HG03439 (cell line): ENCODE measurements at regions not wholly inside any gene's neighbourhood (a gene's known extent, or its start where the extent isn't known, plus 50 kb on each side); places are given as distances from the start of the nearest gene placed in this dataset.

ENCODE experiments used
- ATAC-seq: cut with Tn5 transposase; IDR thresholded peaks from one replicate; pipeline ENCODE4 v1.9.1; 2021; ENCODE audit warnings: mild to moderate bottlenecking, moderate library complexity; ENCODE audit not compliant: unreplicated experiment

DNA sequence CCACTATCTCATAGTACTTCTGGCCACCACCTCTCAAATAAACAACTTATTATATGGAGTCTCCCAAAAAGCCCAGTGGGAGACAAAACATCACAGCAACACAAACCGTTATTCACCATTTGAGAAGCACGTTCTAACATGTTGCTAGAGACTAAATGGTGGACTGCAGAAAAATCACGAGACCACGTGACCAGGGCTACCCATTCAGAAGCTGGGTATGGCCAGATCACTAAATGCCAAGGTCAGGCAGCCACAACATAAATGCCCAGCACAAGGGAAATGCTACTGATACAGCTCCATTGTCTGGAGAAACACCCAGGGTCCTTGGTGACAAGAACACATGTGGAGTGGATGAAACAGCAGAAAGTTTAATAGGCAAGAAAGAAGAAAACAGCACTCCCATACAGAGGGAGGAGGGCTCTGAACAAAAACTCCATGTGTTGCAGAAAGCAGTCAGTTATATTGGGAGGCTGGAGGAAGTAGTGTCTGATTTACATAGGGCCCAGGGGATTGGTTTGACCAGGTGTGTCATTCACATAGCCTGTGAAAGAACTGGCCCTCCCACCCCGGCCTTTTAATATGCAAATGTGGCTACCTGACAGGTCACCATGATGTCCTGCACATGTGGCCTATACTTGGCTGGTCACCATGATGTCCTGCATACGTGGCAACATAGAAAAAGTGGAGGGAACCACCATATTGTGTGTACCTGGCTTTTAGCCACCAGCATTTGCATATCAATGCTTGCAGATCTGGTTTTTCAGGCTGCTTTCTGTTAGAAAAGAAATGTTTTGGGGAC lies 97.2 kb downstream of the TRIM36 start:
- ATAC-seq: no peak

DNA sequence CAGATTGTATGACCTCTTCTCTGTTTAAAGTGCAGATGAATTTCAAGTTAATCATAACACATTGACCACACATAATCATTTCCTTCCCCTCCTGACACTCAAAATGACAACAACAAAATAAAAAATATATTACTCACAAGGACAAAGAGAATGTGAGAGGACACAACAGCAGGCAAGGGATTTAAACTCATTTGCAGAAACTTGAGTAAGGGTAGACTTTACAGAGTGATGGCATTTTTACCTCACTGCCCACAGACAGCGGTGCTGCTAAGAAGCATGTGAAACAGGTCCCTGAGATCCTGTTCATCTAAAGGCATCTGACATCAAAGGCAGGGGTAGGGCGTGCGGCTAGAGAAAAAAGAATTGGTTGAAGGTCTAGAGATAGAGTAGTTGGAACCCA lies 99.0 kb downstream of the TRIM36 start:
- no peak for ATAC-seq

DNA sequence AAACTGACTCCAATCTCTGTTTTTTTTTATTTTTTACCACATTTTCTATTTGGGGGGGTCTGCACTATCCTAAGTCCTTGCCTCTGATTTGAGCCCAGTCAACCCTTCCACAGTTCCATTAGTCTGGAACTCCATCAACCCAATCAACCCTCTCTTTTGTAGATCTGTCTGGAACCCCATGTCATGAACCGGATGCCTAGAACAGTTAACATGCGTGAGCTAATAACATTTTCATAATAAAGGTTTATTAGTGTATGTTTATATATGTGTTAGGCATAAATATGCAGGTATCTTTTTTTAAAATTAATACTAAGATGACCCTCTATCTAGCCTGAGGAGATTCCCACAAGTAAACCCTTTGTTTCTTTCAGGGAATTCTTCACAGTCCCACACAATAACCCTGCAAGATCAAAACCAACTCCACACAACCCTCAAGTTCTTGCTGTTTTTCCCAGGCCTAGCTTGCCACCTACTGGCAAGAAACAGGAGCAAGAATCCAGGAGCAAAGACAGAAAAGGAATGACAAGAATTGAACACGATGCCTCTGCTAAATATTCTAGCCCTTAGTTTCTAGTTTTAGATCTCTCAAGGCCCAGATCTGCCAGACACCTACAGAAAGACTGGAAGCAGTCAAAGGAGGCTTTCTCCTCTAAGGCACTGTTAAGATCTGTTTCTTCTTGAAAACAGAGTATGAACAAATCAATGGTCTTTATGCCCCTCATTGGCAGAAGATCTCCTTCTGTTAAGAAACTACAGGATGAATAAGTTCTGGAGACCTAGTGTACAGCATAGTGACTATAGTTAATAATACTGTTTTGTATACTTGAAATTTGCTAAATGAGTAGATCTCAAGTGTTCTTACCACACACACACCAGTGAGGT lies 100.4 kb downstream of the TRIM36 start:
- peak; percentile 43 for ATAC-seq

DNA sequence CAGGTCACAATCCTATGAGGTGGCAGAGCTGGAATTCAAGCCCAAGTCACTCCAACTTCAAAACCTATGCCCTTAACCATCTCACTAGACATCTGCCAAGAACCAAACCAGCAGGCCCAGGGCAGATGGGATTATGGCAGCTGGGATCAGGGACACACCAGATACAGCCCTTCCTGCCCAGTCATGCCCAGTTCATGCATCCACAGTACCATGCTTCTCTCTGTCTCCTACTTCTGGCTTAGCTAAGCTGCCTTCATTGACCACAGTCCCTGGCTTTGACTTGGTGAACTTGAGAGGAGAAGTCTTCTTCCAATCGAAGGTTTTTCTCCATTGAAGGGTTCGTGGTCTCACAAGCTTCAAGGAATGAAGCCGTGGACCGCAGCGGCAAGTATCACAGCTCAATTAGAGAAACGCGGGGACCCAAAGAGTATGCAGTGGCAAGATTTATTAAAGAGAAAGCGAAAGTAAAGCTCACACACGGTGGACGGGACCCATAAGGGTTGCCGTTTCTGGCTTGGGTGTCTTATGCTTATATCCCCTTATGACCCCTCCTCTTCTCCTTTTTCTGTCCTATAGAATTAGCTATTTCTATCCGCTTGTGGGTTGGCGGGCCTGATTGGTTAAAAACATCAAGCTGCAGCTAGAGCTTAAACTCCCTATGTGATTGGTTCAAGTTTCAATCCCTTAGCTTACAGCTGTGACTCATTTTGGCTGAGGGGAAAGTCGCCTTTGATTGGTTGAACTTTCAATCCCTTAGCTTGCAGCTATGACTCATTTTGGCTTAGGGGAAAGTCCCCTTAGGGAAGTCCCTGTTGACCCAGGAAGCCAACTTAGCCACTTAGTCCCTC lies 101.2 kb downstream of the TRIM36 start:
- ATAC-seq: peak; percentile 75

DNA sequence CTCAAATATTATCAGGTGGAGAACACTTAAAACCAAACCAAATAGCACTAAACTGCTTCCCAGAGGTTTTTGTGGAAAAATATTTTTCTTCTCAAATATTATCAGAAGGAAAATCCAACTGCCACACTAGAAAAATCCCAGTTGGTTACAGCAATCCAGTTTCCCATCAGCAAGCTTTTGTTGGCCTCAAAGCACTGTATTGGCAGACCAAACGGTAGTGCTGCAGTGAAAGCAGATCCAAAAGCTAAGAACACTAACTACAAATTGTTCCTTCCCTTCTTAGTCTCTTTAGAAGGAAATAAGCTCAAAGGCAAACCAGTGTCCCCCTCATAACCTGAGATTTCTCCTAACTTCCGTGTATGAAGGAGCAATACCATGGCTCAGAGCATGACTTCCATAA lies 105.3 kb downstream of the TRIM36 start:
- no peak for ATAC-seq

DNA sequence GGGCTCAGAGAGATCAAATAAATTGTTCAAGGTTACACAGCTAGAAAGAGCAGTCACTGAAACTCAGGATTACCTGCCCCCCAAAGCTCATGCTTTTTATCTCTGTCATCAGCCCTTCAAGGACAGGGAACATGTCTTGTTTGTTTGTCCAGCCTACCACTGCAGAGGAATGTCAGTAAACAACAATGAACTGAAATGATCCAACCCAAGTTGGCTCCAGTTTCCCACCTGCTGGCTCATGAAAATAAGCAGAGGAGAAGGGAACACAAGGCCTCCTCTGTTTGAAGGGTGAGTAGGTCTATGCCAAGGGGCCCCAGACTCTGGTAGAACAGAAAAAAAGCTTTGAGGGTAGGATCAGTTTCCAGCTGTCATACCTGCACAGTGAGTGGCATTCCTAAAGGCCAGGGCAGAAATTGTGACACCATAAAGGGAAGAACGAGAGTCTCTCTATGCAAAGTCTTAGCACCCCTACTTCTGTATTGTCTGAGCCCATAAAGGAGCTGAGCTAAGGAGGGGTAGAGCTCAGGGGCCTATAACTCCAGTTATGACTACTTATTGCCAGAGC lies 115.2 kb downstream of the TRIM36 start:
- no peak for ATAC-seq

DNA sequence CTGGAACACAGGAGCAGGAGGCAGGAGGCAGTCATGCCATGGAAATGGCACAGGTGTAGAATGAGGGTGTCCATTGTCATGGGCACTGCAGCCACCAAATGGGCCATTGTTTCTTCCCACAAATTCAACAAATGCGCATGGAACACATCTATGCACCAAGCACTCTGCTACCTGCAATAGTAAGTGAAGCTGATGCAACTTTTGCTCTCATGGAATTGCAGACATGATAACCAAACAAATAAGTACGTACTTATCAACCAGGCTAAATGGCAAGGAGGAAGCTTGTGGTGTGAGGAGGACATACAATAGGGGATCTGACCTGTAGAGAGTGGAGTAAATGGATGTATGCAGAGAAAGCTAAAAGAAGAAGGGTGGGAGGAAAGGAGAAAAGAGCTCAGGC lies 116.8 kb downstream of the TRIM36 start:
- no peak for ATAC-seq

DNA sequence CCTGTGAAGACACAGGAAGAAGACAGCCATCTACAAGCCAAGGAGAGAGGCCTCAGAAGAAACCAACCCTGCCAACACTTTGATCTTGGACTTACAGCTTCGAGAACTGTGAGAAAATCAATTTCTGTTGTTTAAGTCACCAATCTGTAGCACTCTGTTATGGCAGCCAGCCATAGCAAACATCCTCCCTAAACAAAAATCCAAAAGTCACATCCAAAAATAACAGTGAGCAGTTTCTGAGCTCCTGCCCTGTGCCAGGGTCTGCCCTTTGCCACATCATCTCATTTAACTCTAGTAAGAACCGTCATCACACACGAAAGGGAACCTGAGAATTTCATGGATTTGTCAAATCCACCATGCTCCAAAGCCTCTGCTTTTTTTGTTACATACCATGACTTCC lies 118.8 kb downstream of the TRIM36 start:
- no peak for ATAC-seq

DNA sequence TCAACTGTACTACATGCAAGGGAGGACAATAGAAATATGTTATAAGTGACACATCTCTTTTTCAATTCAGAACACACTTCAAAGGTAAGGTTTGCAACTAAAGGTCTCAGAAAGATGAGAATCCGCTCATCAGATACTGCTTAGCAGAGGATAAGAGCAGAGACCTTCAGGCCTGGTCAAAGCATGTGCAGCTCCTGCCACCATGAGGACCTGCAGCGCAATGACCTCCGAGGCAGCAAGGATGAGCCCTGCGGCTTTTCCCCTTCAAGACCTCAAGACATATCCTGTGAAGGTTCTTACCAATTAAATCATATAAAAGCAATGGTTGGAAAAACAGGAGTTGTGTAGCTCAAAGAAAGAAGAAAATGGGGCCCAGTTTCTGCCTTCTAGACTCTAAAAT lies 135.8 kb downstream of the TRIM36 start:
- no peak for ATAC-seq

GRCh38 chr5:115028557-115028956 lies 141.2 kb downstream of the TRIM36 start:
- no peak for ATAC-seq

GRCh38 chr5:115024922-115025321 lies 144.8 kb downstream of the TRIM36 start:
- ATAC-seq: no peak

DNA sequence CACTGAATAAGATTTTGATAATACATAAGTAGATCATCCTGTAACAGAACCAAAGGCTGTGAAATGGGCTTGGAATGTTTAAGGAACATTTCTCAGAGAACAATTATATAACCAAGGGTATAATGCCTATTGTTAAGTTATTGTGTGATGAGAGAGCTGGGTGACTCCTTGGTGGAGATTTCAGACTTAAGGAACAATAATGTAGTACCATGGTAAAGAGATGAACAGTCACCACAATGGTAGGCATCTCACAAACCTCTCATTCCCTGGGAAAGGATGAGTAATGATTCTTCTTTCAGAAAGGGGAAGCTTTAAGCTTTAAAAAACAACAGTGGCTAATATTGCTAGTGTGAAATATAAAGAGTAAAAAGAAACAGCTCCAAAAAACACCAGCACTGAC lies 147.4 kb downstream of the TRIM36 start:
- ATAC-seq: no peak

GRCh38 chr5:115016646-115017045 lies 153.1 kb downstream of the TRIM36 start:
- ATAC-seq: no peak

DNA sequence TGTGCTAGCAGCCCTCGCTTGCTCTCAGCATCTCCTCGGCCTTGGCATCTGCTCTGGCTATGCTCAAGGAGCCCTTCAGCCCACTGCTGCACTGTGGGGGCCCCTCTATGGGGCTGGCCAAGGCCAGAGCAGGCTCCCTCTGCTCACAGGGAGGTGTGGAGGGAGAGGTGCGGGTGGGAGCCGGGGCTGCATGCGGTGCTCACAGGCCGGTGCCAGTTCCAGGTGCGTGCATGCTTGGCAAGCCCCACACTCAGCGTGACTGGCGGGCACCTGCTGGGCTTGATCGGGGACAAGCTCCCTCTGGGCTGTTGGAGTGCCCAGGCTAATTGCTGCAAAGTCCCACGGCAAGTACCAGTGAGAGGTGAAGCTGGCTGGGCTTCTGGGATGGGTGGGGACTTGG lies 170.5 kb downstream of the TRIM36 start:
- ATAC-seq: no peak

GRCh38 chr5:114989512-114989911 lies 180.2 kb downstream of the TRIM36 start:
- ATAC-seq: no peak

DNA sequence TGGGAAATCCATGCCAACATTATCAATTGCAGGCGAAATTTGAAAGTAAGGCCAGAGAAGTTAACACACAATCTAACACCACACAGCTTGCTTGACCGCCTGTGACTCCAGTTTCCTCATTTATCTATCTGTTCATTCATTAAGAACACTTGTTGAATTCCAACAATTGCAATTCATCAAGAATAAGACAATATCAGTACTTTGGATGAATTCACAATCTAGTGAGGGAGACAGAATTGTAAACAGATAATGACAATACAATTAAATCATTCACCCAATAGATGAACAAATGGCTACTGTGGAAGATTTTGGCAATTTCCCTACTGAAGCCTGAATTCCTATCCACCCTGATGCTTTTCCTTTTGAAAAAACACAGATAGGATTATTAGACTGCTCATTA lies 181.6 kb downstream of the TRIM36 start:
- no peak for ATAC-seq

DNA sequence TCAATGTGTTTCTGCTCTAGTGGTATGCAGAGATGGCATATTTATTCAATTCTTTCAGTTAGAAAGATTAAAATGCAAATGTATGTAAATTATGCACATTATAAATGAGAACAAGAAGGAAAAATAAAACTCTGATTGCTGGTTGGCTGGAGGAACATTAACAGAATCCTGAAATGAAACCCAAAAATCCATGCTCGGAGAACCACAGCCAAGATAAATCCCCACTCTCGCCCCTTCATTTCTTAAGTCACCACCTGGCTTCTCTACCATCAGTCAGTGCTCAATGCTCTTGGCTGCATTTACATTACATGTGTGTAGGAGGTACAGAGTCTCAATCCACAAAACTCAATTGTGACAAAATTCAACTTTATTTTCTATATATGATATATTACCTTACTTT lies 184.9 kb downstream of the TRIM36 start:
- no peak for ATAC-seq

DNA sequence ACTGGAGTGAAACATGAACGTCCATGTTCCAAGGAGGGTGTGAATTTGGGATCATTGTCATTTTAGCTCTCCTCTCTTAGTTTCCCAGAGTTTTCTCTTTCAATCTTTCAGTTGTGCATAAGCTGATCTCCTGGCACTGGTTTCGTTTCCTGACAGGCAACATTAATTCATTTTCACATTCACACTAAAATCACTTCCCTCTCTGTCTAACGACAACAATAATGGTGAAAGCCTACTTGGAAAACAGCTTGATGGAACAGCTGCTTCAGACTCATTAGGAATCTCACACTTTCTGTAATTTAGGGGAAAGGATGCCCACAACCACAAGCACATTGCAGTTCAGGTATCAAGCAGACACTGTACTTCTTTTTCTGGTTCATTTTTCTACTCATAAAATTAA lies 188.6 kb downstream of the TRIM36 start:
- no peak for ATAC-seq

GRCh38 chr5:114977979-114978573 lies 191.6 kb downstream of the TRIM36 start:
- peak; percentile 73 for ATAC-seq

GRCh38 chr5:114969482-114969881 lies 200.2 kb downstream of the TRIM36 start:
- ATAC-seq: no peak

DNA sequence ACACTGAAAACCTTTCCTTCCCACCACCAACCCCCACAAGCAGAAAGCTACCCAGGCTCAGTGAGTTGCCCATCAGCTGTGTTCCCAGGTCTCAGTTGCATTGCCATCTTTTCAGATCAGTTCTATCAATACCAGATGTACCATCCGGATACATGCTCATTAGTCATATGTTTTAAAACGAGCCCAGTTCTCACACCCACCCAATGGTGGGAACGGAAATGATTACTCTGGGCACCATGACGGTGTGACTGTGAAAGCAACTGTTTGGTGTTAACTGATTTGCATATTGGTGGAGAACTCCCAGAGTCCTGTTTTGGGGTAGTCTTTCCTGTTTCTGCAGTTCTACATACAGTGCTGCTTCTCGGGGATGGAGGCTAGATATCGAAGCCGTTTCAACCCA lies 212.3 kb downstream of the TRIM36 start:
- peak; percentile 80 for ATAC-seq
